ENCODE measurements at regions not wholly inside any gene's neighbourhood (a gene's known extent, or its start where the extent isn't known, plus 50 kb on each side); places are given as distances from the start of the nearest gene placed in this dataset.

DNA sequence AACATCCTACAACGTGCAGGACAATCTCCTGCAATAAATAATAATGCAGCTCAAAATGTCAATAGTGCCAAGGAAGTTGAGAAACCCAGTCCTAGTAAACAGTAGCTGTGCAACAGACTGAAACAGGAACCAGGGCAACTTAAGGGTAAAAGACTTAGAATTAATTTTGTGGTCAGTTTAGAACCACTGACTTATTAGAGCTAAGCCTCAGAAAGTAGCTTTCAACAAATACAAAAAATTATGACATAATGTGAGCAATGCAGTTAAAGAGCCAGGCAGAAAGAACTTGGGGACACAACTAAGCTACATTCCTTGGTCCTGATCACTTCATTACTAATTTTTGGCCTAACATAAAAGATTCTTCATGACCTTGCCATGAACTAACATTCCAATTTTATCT lies 195.4 kb downstream of the MACC1 start:
- Histone ChIP-seq H3K9ac (replicated peaks; ENCODE audit: extremely low read depth, insufficient read depth, low read length) (no peak overlapping the region), H3K4me1 (ENCODE audit: control insufficient read depth, extremely low read depth, insufficient read depth, low read length) (no peaks in the 10 kb centered on the region), H3K36me3 (ENCODE audit: control insufficient read depth in 2 of 2, extremely low read depth in 1 of 2, insufficient read depth in 2 of 2, low read length in 2 of 2) (no peaks in the 10 kb centered on the region), H3K4me3 (replicated peaks in 1 of 3; ENCODE audit: insufficient read depth in 1 of 3, low read depth in 1 of 3, low read length in 3 of 3) (no peak overlapping the region), H3K27ac (ENCODE audit: insufficient read depth, low read depth, low read length) (no peak overlapping the region), H2AFZ (ENCODE audit: low read depth, low read length) (no peak overlapping the region), H3K9me1 (replicated peaks; ENCODE audit: control insufficient read depth, extremely low read depth, insufficient read depth, low read length) (no peaks in the 10 kb centered on the region), H3K27me3 (ENCODE audit: control insufficient read depth in 2 of 2, insufficient read depth in 2 of 2, low read length in 2 of 2) (no peaks in the 10 kb centered on the region), H3K9me3 (replicated peaks; ENCODE audit: control insufficient read depth, insufficient read depth, low read length) (no peaks in the 10 kb centered on the region), H3K79me2 (ENCODE audit: control insufficient read depth, insufficient read depth, low read length) (no peaks in the 10 kb centered on the region), H4K20me1 (replicated peaks; ENCODE audit: control insufficient read depth, extremely low read depth, insufficient read depth, low read length) (no peaks in the 10 kb centered on the region), H3K4me2 (ENCODE audit: insufficient read depth, low read length) (no peak overlapping the region)
- TF ChIP-seq GATA2 (IDR thresholded peaks at IDR 0.05; ENCODE audit: insufficient read depth, insufficient read length, low read depth, low read length), result no peak
- TF ChIP-seq, protein P1, sequence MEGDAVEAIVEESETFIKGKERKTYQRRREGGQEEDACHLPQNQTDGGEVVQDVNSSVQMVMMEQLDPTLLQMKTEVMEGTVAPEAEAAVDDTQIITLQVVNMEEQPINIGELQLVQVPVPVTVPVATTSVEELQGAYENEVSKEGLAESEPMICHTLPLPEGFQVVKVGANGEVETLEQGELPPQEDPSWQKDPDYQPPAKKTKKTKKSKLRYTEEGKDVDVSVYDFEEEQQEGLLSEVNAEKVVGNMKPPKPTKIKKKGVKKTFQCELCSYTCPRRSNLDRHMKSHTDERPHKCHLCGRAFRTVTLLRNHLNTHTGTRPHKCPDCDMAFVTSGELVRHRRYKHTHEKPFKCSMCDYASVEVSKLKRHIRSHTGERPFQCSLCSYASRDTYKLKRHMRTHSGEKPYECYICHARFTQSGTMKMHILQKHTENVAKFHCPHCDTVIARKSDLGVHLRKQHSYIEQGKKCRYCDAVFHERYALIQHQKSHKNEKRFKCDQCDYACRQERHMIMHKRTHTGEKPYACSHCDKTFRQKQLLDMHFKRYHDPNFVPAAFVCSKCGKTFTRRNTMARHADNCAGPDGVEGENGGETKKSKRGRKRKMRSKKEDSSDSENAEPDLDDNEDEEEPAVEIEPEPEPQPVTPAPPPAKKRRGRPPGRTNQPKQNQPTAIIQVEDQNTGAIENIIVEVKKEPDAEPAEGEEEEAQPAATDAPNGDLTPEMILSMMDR (IDR thresholded peaks at IDR 0.05; ENCODE audit: extremely low read depth in 1 of 2, insufficient read depth in 1 of 2, low read depth in 1 of 2, low read length in 2 of 2), result no peak
- no peak for TF ChIP-seq JUN (IDR thresholded peaks at IDR 0.05; ENCODE audit: borderline replicate concordance, insufficient read depth, insufficient read length, low read depth)
- no peak for TF ChIP-seq POLR2A (IDR thresholded peaks at IDR 0.05; ENCODE audit: low read depth, low read length)
- no peak for TF ChIP-seq POLR2AphosphoS5 (IDR thresholded peaks at IDR 0.05; ENCODE audit: insufficient read depth, low read depth, low read length)
- no peak for TF ChIP-seq FOS (IDR thresholded peaks at IDR 0.05; ENCODE audit: borderline replicate concordance, insufficient read depth, low read length)
- TF ChIP-seq MYC (IDR thresholded peaks at IDR 0.05; ENCODE audit: low read depth, low read length), result no peak
- TF ChIP-seq EZH2 (IDR thresholded peaks at IDR 0.05; ENCODE audit: borderline replicate concordance, low read depth, low read length, severe bottlenecking), result no peak
- TF ChIP-seq, protein P2, sequence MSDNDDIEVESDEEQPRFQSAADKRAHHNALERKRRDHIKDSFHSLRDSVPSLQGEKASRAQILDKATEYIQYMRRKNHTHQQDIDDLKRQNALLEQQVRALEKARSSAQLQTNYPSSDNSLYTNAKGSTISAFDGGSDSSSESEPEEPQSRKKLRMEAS (IDR thresholded peaks at IDR 0.05; ENCODE audit: insufficient read depth, insufficient read length), result no peak
- ChIA-PET CTCF (interaction anchor here (0.7 to 1.8 kb wide), 5 partner anchors 9 to 576 kb away, joined by 3 to 7 read pairs (median 3); no protein-coding TSS in a partner anchor), POLR2A (interaction anchor here (0.6 kb wide), 1 partner anchor 792 kb away, joined by 3 read pairs; no protein-coding TSS in a partner anchor)
- FAIRE-seq (no peak), DNase-seq (ENCODE audit: low read depth, low spot score) (no peak)
- no TSS peak for BruUV-seq (replicated peaks)
- dilution Hi-C loops (cut with MboI; ENCODE audit: extremely low pct_ligation_motif_present, low sequenced_read_pairs) (no loop called here), intact Hi-C loops (cut with micrococcal nuclease) (no loop called here)
